ENCODE measurements at regions not wholly inside any gene's neighbourhood (a gene's known extent, or its start where the extent isn't known, plus 50 kb on each side); places are given as distances from the start of the nearest gene placed in this dataset.

DNA sequence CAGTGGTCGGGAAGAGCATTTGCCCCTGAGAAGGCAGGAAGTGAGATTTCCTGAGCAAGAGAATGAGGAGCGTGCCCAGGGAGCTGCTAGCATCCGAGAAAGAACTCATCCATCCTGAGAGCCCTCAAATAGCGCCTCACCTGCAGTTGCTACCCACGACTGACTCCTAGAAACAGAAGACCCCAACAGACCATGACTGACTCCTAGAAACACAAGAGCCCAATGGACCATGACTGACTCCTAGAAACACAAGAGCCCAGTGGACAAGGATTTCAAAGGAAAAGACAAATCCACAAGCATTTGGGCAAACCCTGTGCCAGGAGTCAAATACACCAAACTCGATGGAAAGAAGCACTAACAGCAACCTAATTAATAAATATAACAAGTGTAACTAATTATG, 575.2 kb upstream of the FRG1 start:
- Histone ChIP-seq H3K36me3 (ENCODE audit: insufficient read depth, low read length) (no peaks in the 10 kb centered on the region), H3K4me1 (ENCODE audit: insufficient read depth, low read length) (no peaks in the 10 kb centered on the region), H3K27me3 (ENCODE audit: control insufficient read depth in 1 of 2, insufficient read depth in 2 of 2, low read length in 2 of 2) (no peaks in the 10 kb centered on the region), H3K27ac (ENCODE audit: low read depth, low read length) (no peak overlapping the region), H3K9ac (ENCODE audit: low read length) (no peak overlapping the region), H3K4me3 (ENCODE audit: low read depth in 1 of 2, low read length in 2 of 2) (no peak overlapping the region), H3K9me3 (ENCODE audit: low read length) (no peaks in the 10 kb centered on the region)

DNA sequence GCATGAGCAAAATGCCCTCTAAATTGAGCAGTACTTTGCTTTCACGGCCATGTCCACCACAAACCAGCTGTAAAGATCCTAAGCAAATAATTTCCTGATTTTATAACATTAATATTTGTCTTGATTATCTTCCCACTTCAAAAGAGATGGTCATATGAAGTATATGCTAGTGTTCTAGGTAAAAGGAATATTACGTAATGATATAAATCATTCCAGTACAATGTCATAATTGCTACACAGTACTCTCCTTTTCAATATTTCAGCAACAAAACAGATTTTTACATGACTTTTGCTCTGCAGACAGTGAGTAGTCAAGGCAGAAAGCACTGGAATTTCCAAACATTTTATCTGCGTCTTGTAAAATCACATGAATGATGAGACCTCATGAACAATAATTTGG, 572.8 kb upstream of the FRG1 start:
- Histone ChIP-seq H3K4me3 (ENCODE audit: low read depth in 1 of 2, low read length in 2 of 2) (no peak overlapping the region), H3K9ac (ENCODE audit: low read length) (no peak overlapping the region), H3K9me3 (ENCODE audit: low read length) (no peaks in the 10 kb centered on the region), H3K36me3 (ENCODE audit: insufficient read depth, low read length) (no peaks in the 10 kb centered on the region), H3K27me3 (ENCODE audit: control insufficient read depth in 1 of 2, insufficient read depth in 2 of 2, low read length in 2 of 2) (no peaks in the 10 kb centered on the region), H3K27ac (ENCODE audit: low read depth, low read length) (no peak overlapping the region), H3K4me1 (ENCODE audit: insufficient read depth, low read length) (no peaks in the 10 kb centered on the region)

DNA sequence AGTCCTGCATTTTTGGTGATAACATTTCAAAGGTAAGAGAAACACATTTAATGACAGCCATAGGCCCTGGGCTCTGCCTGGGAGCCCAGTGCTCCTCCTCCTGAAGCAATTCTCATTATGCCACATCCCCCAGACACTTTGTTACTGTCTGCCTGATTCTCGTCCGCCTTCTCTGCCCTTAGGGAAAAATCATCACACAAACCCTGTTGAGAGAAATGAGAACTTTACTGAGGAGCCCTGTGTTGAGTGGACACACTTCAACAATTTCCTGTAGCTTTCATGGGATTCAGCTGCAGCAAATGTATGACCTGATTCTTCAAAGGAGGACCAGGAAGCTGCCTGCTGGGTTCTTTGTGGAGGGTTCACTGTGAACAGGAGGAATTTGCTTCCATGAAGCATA, 566.5 kb upstream of the FRG1 start:
- H3K9ac ChIP-seq (ENCODE audit: low read length), result no peak overlapping the region
- no peaks in the 10 kb centered on the region for H3K4me1 ChIP-seq (ENCODE audit: insufficient read depth, low read length)
- no peaks in the 10 kb centered on the region for H3K27me3 ChIP-seq (ENCODE audit: control insufficient read depth in 1 of 2, insufficient read depth in 2 of 2, low read length in 2 of 2)
- no peaks in the 10 kb centered on the region for H3K9me3 ChIP-seq (ENCODE audit: low read length)
- H3K27ac ChIP-seq (ENCODE audit: low read depth, low read length), result no peak overlapping the region
- H3K36me3 ChIP-seq (ENCODE audit: insufficient read depth, low read length), result no peaks in the 10 kb centered on the region
- no peak overlapping the region for H3K4me3 ChIP-seq (ENCODE audit: low read depth in 1 of 2, low read length in 2 of 2)

DNA sequence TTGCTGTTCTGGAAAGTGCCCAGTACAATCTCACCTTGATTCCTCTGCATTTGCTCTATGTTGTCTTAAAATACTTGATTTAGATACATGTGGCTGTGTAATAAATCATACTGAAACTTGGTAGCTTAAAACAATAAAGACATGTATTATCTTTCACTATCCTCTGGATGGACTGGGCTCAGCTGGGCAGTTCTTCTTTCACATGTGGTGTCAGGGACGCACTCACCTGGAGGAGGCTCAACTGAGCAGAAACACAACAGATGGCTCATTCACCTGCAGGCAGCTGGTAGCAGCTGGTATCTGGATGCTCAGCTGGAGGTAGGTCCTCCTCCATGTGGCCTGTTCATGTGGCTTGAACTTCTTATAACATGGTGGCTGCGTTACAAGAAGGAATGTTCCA, 563.8 kb upstream of the FRG1 start:
- no peak overlapping the region for H3K4me3 ChIP-seq (ENCODE audit: low read depth in 1 of 2, low read length in 2 of 2)
- H3K9ac ChIP-seq (ENCODE audit: low read length), result no peak overlapping the region

DNA sequence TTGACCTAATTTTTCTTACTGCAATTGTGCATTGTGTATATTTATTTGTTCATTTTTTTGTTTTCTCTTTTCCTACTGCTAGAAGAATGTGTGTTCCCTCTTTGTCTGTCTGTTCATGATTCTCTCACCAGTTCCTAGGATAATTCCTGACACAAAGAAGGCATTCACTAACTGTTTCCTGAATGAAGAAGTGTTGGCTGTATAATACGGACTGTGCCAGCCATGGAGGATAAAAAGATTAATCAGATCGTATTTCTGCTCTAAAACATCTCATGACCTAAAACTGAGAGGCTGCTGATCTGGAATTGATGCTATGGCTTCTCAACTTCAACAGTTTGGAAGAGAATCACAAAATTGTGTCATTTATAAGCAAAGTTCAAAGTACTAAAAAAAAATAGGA, 563.1 kb upstream of the FRG1 start:
- no peaks in the 10 kb centered on the region for H3K36me3 ChIP-seq (ENCODE audit: insufficient read depth, low read length)
- no peaks in the 10 kb centered on the region for H3K27me3 ChIP-seq (ENCODE audit: control insufficient read depth in 1 of 2, insufficient read depth in 2 of 2, low read length in 2 of 2)
- H3K9ac ChIP-seq (ENCODE audit: low read length), result no peak overlapping the region
- no peaks in the 10 kb centered on the region for H3K4me1 ChIP-seq (ENCODE audit: insufficient read depth, low read length)
- no peaks in the 10 kb centered on the region for H3K9me3 ChIP-seq (ENCODE audit: low read length)
- H3K4me3 ChIP-seq (ENCODE audit: low read depth in 1 of 2, low read length in 2 of 2), result no peak overlapping the region
- H3K27ac ChIP-seq (ENCODE audit: low read depth, low read length), result no peak overlapping the region

More for the DNA sequence above, 563.8 kb upstream of the FRG1 start:
- Histone ChIP-seq H3K27me3 (ENCODE audit: control insufficient read depth in 1 of 2, insufficient read depth in 2 of 2, low read length in 2 of 2) (no peaks in the 10 kb centered on the region), H3K27ac (ENCODE audit: low read depth, low read length) (no peak overlapping the region), H3K4me1 (ENCODE audit: insufficient read depth, low read length) (no peaks in the 10 kb centered on the region), H3K9me3 (ENCODE audit: low read length) (no peaks in the 10 kb centered on the region), H3K36me3 (ENCODE audit: insufficient read depth, low read length) (no peaks in the 10 kb centered on the region)

DNA sequence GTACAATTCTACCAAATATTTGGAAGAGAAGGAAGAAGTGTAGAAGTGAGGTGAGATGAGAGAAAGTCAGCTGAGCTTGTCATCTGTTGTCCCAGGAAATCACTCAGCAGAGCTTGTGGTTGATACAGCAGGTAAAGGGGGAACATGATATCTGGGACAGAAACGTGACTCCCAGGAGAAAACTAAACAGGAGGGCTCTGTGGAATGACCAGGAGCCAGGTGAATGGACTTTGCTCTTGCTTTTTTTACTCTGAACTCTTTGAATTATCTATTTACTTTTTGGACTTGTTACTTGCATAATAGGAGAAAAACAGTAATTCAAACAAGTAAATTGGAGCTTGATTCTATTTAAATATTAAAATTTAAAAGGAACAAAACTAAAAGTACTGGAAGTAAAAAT, 555.6 kb upstream of the FRG1 start:
- H3K4me1 ChIP-seq (ENCODE audit: insufficient read depth, low read length), result no peaks in the 10 kb centered on the region
- H3K9ac ChIP-seq (ENCODE audit: low read length), result no peak overlapping the region
- H3K27ac ChIP-seq (ENCODE audit: low read depth, low read length), result no peak overlapping the region
- no peaks in the 10 kb centered on the region for H3K27me3 ChIP-seq (ENCODE audit: control insufficient read depth in 1 of 2, insufficient read depth in 2 of 2, low read length in 2 of 2)
- no peak overlapping the region for H3K4me3 ChIP-seq (ENCODE audit: low read depth in 1 of 2, low read length in 2 of 2)
- no peaks in the 10 kb centered on the region for H3K9me3 ChIP-seq (ENCODE audit: low read length)
- no peaks in the 10 kb centered on the region for H3K36me3 ChIP-seq (ENCODE audit: insufficient read depth, low read length)

DNA sequence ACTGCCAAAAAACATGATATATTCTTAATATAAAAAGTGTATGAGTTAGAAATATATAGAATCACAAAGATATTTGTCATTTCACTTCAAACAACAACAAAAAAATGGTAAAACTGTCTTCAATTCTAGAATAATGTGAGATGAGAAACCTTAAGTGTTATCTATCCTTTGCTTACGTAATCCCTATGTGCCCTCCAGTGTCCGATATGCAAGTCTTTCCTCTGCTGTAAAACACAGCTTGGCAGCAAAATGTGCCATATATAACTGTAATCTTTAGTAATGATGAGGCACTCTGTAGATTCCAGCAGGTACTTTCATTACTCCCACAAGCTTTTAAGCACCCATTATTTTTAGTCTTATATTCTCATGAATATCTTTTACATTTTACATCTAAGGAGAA, 555.1 kb upstream of the FRG1 start:
- Histone ChIP-seq H3K9ac (ENCODE audit: low read length) (no peak overlapping the region), H3K36me3 (ENCODE audit: insufficient read depth, low read length) (no peaks in the 10 kb centered on the region), H3K27ac (ENCODE audit: low read depth, low read length) (no peak overlapping the region), H3K4me1 (ENCODE audit: insufficient read depth, low read length) (no peaks in the 10 kb centered on the region), H3K9me3 (ENCODE audit: low read length) (no peaks in the 10 kb centered on the region), H3K4me3 (ENCODE audit: low read depth in 1 of 2, low read length in 2 of 2) (no peak overlapping the region), H3K27me3 (ENCODE audit: control insufficient read depth in 1 of 2, insufficient read depth in 2 of 2, low read length in 2 of 2) (no peaks in the 10 kb centered on the region)

DNA sequence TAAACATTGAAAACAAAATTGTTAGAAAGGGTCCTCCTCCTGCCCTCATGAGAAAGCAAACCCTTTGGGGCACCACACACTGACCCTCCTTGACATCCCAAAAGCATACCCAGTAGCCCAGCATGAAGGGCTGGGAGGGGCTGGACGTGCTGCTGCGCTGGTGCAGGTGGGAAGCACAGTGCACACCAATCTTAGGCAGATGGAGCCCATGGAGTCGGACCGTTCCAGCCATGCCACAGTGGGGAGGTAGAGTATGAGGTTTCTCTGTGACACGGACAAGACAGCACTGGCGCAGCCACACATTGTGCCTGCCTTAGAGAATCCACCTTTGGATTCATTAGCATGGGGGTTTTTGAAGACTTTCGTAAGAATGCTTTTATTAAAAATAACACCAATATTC, 544.2 kb upstream of the FRG1 start:
- no peaks in the 10 kb centered on the region for H3K36me3 ChIP-seq (ENCODE audit: insufficient read depth, low read length)
- H3K9me3 ChIP-seq (ENCODE audit: low read length), result no peaks in the 10 kb centered on the region
- H3K4me1 ChIP-seq (ENCODE audit: insufficient read depth, low read length), result no peaks in the 10 kb centered on the region
- no peak overlapping the region for H3K4me3 ChIP-seq (ENCODE audit: low read depth in 1 of 2, low read length in 2 of 2)
- no peak overlapping the region for H3K9ac ChIP-seq (ENCODE audit: low read length)
- H3K27me3 ChIP-seq (ENCODE audit: control insufficient read depth in 1 of 2, insufficient read depth in 2 of 2, low read length in 2 of 2), result no peaks in the 10 kb centered on the region
- no peak overlapping the region for H3K27ac ChIP-seq (ENCODE audit: low read depth, low read length)

DNA sequence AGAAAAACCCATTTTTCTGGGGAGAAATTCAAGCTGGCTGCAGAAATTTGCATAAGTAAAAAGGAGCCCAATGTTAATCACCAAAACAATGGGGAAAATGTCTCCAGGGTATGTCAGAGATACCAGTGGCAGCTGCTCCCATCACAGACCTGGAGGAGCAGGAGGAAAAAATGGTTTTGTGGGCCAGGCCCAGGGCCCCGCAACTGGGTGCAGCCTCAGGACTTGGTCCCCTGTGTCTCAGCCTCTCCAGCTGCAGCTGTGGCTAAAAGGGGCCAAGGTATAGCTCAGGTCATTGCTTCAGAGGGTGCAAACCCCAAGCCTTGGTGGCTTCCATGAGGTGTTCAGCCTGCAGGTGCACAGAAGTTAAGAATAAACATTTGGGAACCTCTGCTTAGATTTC, 536.4 kb upstream of the FRG1 start:
- H3K4me3 ChIP-seq (ENCODE audit: low read depth in 1 of 2, low read length in 2 of 2), result no peak overlapping the region
- no peaks in the 10 kb centered on the region for H3K4me1 ChIP-seq (ENCODE audit: insufficient read depth, low read length)
- H3K9me3 ChIP-seq (ENCODE audit: low read length), result no peaks in the 10 kb centered on the region
- H3K27ac ChIP-seq (ENCODE audit: low read depth, low read length), result no peak overlapping the region
- H3K27me3 ChIP-seq (ENCODE audit: control insufficient read depth in 1 of 2, insufficient read depth in 2 of 2, low read length in 2 of 2), result no peaks in the 10 kb centered on the region
- no peak overlapping the region for H3K9ac ChIP-seq (ENCODE audit: low read length)
- H3K36me3 ChIP-seq (ENCODE audit: insufficient read depth, low read length), result no peaks in the 10 kb centered on the region

DNA sequence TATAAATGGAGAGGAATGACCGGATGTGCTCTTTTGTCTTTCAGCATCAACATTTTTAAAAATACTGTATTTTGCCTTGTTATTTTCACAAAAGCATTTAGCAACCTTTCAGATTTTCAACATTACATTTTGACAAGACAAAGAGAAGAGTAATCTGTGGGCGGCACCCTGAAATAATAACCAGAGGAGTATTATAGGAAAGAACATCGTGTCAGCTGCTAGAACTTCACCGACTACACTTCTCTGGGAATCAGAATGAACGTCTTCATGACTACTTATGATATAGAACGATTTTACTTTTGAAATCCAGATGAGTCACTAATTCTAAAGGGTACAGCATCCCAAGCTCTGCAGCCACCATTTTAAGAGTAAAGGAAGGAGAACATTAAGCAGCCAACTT, 531.5 kb upstream of the FRG1 start:
- H3K4me3 ChIP-seq (ENCODE audit: low read depth in 1 of 2, low read length in 2 of 2), result no peak overlapping the region
- H3K27ac ChIP-seq (ENCODE audit: low read depth, low read length), result no peak overlapping the region
- no peaks in the 10 kb centered on the region for H3K4me1 ChIP-seq (ENCODE audit: insufficient read depth, low read length)
- no peak overlapping the region for H3K9ac ChIP-seq (ENCODE audit: low read length)
- H3K9me3 ChIP-seq (ENCODE audit: low read length), result no peaks in the 10 kb centered on the region
- no peaks in the 10 kb centered on the region for H3K27me3 ChIP-seq (ENCODE audit: control insufficient read depth in 1 of 2, insufficient read depth in 2 of 2, low read length in 2 of 2)
- no peaks in the 10 kb centered on the region for H3K36me3 ChIP-seq (ENCODE audit: insufficient read depth, low read length)

DNA sequence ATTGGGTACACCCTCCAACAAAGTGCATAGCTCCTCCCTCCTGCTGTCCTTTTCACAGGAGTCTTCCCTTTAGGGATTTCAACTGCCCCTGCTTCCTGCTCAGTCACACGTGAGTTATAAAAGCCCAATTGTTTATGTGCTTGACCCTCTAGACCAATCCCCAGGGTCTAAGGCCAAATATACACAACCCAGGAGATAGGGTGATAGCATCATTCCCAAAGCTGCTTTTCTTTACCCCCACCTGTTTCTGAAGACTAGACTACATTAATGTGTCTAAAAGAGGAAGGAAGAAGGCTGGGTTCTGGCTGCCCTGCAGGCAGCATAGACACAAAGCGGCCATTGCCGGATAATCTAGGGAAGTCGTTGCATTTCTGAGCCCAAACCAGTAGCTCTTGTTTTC, 526.7 kb upstream of the FRG1 start:
- Histone ChIP-seq H3K9me3 (ENCODE audit: low read length) (no peaks in the 10 kb centered on the region), H3K4me3 (ENCODE audit: low read depth in 1 of 2, low read length in 2 of 2) (no peak overlapping the region), H3K27me3 (ENCODE audit: control insufficient read depth in 1 of 2, insufficient read depth in 2 of 2, low read length in 2 of 2) (no peaks in the 10 kb centered on the region), H3K27ac (ENCODE audit: low read depth, low read length) (no peak overlapping the region), H3K36me3 (ENCODE audit: insufficient read depth, low read length) (no peaks in the 10 kb centered on the region), H3K4me1 (ENCODE audit: insufficient read depth, low read length) (no peaks in the 10 kb centered on the region), H3K9ac (ENCODE audit: low read length) (no peak overlapping the region)

DNA sequence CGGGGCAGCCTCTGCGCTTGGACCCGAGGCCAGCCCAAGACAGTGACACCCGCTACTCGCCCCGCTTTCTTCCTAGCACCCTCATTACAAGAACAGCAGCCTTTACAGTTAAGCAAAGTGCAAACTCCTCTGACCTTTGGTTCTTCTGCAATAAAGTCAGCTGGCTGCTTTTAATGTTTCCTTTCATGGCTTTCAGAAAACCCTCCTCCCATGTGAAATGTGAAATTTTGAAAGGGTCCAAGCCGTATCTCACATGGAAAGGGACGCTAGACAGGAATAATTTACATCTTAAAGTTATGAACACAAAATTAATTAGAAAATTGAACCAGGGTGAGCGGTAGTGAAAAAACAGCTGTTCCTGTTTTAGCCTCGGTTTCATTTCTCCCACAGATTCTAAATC, 520.1 kb upstream of the FRG1 start:
- Histone ChIP-seq H3K9me3 (ENCODE audit: low read length) (no peaks in the 10 kb centered on the region), H3K27ac (ENCODE audit: low read depth, low read length) (no peak overlapping the region), H3K4me3 (ENCODE audit: low read depth in 1 of 2, low read length in 2 of 2) (no peak overlapping the region), H3K4me1 (ENCODE audit: insufficient read depth, low read length) (no peaks in the 10 kb centered on the region), H3K9ac (ENCODE audit: low read length) (no peak overlapping the region), H3K36me3 (ENCODE audit: insufficient read depth, low read length) (no peaks in the 10 kb centered on the region), H3K27me3 (ENCODE audit: control insufficient read depth in 1 of 2, insufficient read depth in 2 of 2, low read length in 2 of 2) (no peaks in the 10 kb centered on the region)

All from muscle layer of colon (tissue), 2 donors.